HG03064 (cell line): ENCODE measurements at regions not wholly inside any gene's neighbourhood (a gene's known extent, or its start where the extent isn't known, plus 50 kb on each side); places are given as distances from the start of the nearest gene placed in this dataset.

Experiments
- ATAC-seq: cut with Tn5 transposase; IDR thresholded peaks from one replicate; pipeline ENCODE4 v1.9.1; 2021; ENCODE audit warnings: low read depth; ENCODE audit not compliant: unreplicated experiment

DNA sequence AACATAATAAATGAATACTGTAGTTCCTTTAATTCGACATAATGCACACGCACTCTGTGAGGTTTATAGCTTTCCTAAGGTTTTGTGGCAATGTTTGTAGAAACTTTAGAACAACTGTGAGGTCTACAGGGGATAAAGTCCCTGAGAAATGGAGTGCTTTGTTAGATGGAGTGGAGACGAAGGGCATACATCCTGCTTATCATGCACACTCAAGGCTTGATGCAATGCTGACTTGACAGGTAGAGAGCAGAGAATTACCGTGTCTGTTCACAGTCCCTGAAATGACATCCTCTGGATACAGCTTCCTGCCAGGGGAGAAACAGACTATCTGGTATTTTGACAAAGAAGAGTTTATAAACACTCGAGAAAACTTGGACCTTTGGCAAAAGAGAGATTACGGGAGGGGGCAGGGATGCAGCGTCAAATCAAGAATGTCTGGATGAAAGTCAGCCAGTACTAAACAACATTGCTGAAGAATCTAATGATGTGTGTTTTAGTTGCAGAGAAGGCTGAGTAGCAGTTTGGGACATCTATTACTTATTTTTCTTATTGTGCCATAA is 766.9 kb upstream of the ZEB2 start:
- no peak for ATAC-seq

DNA sequence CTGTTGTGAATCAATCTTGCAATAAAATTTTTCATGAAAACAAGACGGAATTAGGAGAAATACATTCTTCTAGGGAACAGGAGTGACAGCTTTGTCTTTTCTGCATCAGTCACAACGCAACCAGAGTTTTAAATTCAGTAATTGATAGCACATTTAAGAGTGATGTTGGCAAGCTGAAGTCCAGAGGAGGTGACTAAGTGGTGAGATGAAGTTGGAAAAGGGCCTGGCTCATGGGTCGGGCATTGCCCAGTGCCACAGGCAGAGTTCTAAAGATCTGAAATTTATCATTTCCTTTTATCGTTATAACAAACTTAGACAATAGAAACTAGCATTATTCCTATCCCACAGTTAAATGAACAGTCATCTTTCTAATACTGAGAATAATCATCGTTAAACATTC is 764.6 kb upstream of the ZEB2 start:
- ATAC-seq, result no peak

DNA sequence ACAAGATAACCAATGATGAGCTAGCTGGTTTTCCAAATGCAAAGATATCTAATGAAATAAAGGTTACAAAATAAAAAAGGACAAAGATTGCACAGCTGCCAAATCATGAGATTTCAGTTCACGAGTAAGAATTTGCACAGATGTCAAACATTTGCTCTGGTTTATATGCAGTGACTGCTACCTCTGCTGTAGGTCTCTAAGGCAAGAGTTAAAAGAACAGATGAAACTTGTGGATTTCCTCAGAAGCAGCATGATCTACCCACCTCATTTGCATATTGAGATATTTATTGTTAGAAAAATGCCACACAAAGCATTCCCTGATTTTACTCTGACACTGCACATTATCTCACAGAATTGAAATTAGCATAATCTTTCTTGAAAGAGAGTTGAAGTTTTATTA is 763.2 kb upstream of the ZEB2 start:
- no peak for ATAC-seq

DNA sequence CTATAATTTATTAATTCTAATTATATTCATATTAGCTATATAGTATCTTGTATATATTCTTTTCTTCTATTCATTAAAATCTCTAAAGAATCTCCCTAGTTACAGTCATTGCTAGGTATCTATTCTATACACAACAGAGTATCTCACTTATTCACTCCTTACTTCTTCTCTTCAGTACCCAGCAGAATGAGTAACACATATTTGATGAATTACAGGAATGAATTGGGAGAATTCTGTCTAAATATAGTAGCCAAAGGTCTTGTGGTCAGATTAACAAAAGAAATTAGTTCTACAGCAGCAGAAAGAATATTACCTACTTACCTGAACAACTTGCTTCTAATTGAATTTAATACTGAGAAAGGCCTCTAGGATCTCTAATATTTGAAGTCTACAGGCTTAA is 758.0 kb upstream of the ZEB2 start:
- no peak for ATAC-seq

DNA sequence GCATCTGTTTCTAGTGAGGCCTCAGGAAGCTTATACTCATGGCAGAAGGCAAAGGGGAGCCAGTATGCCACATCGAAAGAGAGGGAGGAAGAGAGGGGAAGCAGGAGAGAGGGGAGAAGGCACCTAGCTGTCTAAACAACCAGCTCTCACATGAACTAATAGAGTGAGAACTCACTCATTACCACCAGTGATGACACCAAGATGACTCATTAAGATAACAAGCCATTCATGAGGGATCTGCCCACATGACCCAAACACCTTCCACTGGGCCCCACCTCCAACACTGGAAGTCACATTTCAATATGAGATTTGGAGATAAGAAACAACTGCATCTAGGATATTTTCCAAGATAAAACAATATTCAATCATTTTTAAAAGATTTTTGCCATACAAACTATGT is 753.9 kb upstream of the ZEB2 start:
- no peak for ATAC-seq

DNA sequence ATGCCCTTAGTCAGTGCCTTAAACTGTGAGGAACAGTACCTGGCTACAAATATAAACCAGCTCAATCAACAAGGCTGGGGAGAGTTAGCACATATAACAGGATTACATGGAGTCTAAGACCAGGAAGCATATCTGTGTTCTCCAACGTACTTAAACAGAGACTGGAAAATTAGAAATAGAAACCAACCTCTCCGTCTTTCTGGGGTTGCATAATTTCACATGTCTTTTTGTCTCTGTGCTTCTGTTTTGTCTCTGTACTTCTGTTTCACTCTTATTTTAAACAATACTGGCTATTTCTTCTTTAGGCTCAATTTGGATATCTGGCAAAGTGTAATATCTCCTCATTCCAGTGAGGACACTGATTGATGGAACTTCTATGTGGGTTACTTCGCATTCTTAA is 749.0 kb upstream of the ZEB2 start:
- ATAC-seq, result no peak

DNA sequence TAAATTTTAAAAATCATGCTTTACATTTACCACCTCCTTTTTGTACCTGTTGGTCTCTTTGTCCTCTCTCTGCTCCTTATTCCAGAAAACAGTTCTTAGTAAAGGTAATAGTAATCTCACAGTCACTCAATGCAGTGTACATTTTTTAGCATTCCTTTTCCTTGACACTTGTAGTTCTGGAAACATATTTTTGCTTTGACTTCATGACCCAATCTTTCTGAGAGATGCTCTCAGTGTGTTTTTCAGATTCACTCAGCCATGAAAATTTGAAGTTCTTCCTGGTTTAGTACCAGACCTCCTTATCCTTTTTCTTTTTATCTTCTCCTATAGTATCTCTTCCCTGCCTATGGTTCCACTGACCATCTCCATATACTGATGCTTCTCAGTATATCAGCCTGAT is 747.5 kb upstream of the ZEB2 start:
- ATAC-seq, result no peak

DNA sequence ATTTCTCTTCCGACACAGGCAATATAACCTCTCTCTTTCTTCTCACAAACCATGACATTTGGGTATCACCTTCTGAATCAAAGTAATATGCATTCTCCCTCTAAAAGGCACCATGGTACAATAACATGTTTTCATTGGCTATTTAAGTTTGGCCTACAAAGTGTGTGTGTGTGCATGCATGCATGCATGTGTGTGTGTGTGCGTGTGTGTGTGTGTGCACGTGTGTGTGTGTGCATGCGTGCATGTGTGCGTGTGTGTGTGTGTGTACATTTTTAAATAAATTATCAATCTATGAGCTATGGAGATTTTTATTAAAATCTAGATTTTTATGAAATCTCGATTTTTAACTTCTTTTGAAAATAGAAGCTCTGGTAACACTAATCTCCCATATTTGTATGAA is 745.3 kb upstream of the ZEB2 start:
- ATAC-seq, result no peak

DNA sequence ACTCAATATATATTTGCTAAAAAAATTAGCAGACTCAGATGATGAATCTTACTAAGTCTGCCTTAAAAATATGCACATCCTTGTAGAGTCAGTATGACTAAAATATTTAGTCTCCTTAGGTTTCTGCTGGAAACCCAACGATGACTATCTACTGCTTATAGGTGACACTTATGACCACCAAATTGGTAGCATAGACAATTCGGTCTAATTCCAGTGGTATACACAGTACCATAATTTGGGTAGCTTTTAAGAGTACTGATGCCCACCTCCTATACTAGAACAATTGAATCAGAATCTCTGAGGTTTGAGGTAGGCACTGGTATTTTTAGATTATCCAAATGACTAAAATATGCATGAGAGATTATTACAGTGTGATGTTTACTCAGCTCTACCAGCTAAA is 740.8 kb upstream of the ZEB2 start:
- no peak for ATAC-seq

DNA sequence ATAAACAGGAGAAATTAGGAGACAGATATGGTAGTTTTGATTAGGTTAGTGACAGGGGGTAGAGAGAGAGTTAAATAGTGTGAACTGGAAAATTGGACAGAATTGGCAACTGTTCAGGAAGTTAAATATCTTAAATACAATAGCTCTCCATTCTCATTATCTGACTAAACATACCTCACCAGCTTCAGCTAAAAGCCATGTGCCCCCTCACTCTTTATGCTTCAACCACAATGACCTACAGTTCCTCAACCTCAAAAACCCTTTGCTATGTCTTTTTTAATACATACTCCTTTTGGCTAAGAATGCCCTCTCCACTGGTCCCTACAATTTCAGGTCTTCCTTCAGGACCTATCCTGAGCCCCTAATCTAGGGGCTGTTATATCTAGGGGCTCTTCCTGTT is 740.2 kb upstream of the ZEB2 start:
- no peak for ATAC-seq

DNA sequence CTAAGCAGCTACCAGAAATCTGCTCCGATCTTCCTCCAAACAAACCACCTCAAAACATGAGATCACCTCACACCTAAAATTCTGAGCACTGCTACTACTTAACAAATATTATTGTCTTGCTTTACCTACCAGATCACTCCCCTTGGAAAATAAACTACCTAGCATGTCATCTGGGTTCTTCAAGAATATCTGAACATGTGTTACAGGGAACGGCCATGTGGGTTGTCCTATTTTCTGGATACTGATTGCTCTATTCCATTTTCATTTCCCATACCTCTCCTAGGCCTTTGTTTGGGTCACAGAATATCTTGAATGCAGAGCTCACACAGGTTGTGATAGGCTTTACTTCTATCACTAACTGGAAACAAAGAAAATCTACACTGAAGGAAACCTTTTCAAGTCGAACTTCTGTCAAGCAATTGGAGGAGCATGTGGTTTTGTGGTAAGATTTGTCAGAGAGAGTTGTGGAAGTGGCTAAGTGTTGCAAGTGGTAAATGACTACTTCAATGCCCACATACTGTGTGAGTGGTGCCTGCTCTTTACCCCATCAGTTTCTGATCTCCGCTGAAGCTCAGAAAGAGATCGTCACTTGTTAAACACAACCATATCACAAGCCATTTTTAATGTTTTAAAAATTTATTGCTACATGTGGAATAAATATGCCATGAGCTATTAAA is 739.1 kb upstream of the ZEB2 start:
- no peak for ATAC-seq

DNA sequence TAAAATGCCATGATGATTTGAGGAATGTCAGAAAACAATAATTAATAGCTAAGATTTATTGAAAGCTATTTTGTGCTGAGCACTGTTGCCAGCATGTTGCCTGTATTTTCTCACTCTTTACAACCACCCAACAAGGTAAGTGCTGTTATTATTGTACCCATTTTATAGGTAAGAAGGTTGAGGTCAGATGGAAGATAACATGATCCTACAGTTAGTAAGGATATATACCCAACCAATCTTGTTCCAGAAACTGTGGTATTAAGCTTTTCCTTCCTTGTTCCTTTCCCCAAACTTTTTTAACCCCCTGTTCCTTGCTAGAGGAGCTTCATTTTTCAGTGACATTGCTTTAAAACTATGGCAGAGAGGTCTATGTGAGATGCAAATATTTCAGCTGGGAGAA is 738.0 kb upstream of the ZEB2 start:
- no peak for ATAC-seq

DNA sequence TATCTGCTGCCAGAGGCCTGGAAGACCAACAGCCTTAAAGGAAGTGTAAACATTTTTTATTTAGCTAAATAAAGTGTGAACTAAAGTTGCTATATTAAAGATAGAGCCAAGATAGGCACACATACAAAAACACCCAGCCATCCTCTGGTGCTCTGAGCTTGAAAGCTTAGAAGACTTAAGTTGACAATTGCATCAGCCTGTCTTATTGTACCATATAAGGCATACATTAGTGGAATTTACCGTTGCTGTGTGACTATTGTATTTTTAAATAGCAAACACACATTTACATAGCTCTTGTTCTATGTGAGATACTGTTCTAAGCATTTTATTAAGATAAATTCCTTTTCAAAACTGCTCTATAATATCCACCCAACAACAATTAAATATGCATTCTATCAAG is 736.6 kb upstream of the ZEB2 start:
- ATAC-seq, result no peak

DNA sequence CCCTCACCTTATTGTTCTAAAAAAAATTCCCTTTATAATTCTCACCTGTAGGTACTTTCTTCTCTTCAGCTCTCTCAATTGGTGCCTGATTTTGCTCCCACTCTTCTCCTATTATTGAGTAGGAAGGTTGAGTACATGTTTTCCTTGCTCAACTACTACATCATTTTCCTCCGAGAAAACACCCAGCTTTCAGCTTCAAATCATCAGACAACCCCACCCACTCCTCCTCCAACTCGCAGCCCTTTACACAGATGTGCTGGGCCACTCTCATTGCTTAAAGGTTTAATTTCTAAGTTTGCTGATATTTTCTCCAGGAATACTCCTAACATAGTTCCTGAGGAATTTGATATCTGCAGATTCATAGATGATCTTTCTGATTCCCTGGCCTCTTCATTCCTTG is 734.4 kb upstream of the ZEB2 start:
- ATAC-seq, result no peak

DNA sequence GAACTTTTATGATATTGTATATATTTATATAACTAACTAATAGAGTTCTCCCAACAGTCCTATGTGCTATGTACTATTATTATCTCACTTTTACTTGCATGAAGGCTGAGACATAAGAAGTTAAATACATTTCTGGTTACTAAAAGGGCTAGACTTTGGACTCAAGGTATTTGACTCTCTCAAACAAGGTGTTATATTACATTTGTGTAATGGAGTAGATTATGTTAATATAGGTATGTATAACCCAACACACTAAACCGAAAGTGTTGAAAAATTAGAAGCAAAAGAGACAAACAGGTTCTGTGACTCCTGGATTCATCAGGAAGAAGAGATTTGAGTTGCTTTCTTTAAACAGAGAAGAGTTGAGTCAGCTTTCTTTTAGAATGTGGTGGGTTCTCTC is 733.6 kb upstream of the ZEB2 start:
- ATAC-seq, result no peak

DNA sequence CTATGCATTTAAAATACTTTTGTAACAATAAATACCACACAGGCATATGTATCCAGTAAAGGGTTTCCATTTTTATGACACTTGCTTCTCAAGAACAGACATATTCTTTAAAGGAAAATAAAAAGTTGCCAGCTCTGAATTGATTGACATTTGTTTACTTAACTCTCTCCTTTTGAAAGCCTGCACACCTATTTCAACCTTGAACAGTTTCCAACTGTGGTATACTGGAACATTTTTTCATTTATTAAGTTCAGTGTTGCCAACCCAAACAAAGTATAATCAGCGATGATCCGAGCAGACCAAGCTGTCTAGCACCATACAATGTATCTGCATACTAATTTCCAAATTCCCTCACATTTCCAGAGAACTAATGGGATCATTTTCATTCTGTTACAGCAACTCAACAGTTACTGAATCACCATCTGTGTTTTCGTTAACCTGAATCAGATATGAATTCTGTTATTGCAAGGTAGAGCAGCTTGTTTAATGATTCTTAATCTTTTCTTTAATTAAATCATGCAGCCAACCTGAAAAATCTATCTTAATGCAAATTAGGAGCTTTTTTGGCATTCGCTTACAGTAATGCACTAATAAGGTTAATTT is 725.5 kb upstream of the ZEB2 start:
- no peak for ATAC-seq

DNA sequence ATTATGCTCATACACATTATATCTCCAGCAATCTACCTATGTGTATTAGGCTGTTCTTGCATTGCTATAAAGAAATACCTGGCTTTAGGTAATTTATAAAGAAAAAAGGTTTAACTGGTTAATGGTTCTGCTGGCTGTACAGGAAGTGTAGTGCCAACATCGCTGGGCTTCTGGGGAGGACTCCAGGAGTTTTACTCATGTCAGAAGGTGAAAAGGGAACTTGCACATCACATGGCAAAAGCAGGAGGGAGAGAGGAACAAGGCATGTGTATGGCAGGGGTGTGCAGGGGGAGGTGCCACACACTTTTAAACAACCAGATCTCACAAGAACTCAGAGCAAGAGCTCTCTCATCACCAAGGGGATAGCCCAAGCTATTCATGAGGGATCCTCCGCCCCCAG is 715.4 kb upstream of the ZEB2 start:
- ATAC-seq, result no peak

DNA sequence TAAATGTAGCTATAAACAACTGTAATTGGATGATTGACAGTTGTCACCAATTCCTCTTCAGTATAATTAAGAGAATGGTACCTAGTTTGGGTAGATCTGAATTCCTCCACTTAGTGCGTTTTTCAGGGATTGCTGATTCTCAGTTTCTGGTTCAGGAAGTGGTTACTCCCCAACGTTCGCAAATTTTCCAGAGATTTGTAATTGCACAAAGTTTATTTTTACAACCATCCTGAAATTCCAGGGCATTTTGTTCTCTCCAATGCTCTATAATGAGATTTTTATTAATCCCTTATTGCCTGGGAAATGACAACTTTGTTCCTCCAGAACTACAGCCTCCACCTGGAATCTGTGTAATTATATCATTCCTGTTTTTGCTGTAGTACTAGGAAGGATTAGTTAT is 710.6 kb upstream of the ZEB2 start:
- no peak for ATAC-seq

DNA sequence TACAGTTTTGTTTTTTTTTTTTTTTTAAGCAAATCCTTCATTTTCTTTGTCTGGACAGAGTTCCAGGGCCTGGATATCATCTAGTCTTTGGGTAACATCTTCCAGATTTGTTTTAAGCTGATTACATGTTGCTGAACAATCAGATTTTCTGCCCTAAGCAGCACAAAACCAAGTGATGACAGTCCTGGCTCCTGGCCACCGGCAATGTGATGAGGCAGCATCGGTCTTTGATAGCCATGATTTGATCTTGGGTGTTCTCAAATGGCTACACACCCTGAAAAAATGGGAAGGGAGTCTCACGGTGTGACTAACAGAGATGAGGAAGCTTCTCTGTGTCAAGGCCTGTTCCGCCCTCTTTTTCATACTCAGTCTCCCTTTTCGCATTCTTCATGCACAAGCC is 708.6 kb upstream of the ZEB2 start:
- ATAC-seq, result no peak

DNA sequence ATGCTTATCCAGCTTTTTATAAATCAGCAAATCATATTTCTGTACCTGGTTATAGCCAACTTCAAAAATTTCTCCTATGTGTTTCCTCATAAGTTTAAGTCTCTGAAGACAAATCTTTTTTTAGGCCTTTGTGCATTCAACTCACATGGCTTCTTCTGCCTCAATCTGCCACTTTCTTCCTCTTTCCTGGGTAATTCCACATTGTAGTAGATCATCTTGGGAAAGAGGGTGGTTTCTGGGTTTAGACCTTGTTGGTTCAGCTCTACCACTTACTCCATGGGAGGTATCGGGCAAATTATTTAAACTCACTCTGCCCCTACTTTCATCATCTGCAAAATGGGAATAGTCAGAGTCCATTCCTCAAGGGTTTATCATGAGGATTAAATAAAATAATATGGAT is 707.0 kb upstream of the ZEB2 start:
- ATAC-seq, result no peak

DNA sequence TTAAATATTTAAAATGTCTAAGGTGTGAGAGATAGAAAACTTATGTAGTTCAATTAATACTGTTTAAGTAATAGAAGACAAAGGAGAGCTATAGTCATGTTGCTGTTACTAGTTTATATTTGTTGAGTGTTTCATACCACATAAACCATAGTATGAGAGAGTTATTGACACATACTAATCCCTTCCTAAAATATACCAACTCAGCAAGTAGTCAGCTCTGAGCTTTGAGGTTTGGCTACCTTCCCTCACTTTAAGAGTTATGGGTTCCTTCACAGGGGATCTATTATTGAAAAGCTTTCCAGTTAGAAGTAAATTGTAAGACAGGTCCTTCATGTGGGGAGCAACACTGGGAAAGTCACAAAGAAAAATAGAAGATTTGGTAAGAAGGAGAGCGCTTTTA is 701.6 kb upstream of the ZEB2 start:
- no peak for ATAC-seq

DNA sequence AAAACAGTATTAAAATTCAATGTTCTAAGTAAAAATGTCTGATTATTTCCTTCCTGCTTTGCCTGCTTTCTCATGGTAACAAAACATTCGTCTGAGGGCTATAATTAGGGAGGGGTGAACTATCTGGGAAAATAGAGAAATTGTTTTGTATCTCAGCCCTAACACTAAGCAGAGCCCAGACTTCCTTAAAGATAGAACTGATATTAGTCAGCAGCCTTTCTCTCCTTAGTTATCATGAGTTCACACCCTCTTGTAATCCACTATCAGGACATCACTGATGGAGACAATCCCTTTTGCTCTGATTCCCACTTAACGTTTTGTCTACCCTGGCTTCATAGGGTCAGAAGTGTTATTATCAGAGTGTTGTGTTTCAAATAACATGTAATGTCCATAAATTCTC is 701.1 kb upstream of the ZEB2 start:
- ATAC-seq, result no peak

DNA sequence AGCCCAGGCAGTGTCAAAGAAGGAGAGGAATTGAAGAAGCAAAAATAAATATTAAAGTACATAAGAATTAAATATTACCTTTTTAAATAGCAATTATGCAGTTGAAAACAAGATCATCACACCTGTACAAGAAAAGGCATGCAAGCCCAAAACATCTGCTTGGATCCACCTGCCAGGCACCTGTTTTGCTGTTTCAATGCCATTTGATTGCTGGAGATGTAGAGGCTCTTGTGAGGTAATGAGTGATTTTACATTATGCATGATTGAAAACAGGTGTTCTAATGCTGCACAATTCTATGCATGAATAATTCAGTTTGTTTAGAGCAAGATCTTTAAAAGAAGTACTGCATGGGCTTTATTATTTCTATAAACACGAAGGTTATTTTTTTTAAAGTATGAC is 700.6 kb upstream of the ZEB2 start:
- ATAC-seq, result no peak
